Muscle layer of colon (tissue), 2 donors: ENCODE measurements at regions not wholly inside any gene's neighbourhood (a gene's known extent, or its start where the extent isn't known, plus 50 kb on each side); places are given as distances from the start of the nearest gene placed in this dataset.
"Not testable (repeated sequence)": the region's sequence is repeated elsewhere in the genome, so short reads cannot be mapped to it uniquely, and the experiment has no call there.

Experiments
- H3K27ac ChIP-seq: one replicate; pipeline ENCODE4 v1.7.0; 2013; ENCODE audit warnings: low read depth, mild to moderate bottlenecking, low read length, moderate library complexity
- H3K27me3 ChIP-seq, 2 donors: one replicate each; pipeline ENCODE4 v1.7.0; 2013; ENCODE audit warnings: low read length in 2 of 2, mild to moderate bottlenecking in 2 of 2; ENCODE audit not compliant: insufficient read depth in 2 of 2, control insufficient read depth in 1 of 2
- H3K36me3 ChIP-seq: one replicate; pipeline ENCODE4 v1.7.0; 2013; ENCODE audit warnings: mild to moderate bottlenecking, low read length; ENCODE audit not compliant: insufficient read depth
- H3K4me1 ChIP-seq: one replicate; pipeline ENCODE4 v1.7.0; 2013; ENCODE audit warnings: mild to moderate bottlenecking, low read length; ENCODE audit not compliant: insufficient read depth
- H3K4me3 ChIP-seq, 2 donors: one replicate each; pipeline ENCODE4 v1.7.0; 2013; ENCODE audit warnings: low read length in 2 of 2, low read depth in 1 of 2, mild to moderate bottlenecking in 1 of 2, moderate library complexity in 1 of 2
- H3K9ac ChIP-seq: one replicate; pipeline ENCODE4 v1.7.0; 2013; ENCODE audit warnings: low read length
- H3K9me3 ChIP-seq: one replicate; pipeline ENCODE4 v1.7.0; 2013; ENCODE audit warnings: mild to moderate bottlenecking, low read length
- donor health status: abdominal sarcoma.
- donor health status: Adenocarcinoma of cecum.

DNA sequence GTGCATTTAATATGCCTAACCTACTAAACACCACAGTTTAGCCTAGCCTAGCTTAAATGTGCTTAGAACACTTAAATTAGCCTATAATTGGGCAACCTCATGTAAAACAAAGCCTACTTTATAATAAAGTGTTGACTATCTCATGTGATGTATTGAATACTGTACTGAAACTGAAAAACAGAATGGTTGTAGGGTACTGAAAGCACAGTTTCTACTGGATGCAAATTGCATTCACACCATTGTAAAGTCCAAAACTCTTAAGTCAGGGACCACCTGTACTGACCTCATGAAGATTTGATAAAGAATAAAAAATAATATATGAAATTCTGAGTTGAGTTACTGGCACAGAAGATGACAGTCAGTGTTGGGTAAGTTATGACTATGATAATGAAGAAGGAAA lies 625.4 kb upstream of the SOX9 start:
- H3K27ac ChIP-seq, result no peak overlapping the region
- no peaks in the 10 kb centered on the region for H3K36me3 ChIP-seq
- H3K9ac ChIP-seq, result no peak overlapping the region
- no peak overlapping the region for H3K4me3 ChIP-seq
- H3K4me1 ChIP-seq, result no peaks in the 10 kb centered on the region
- H3K27me3 ChIP-seq, result no peaks in the 10 kb centered on the region
- H3K9me3 ChIP-seq, result no peaks in the 10 kb centered on the region

DNA sequence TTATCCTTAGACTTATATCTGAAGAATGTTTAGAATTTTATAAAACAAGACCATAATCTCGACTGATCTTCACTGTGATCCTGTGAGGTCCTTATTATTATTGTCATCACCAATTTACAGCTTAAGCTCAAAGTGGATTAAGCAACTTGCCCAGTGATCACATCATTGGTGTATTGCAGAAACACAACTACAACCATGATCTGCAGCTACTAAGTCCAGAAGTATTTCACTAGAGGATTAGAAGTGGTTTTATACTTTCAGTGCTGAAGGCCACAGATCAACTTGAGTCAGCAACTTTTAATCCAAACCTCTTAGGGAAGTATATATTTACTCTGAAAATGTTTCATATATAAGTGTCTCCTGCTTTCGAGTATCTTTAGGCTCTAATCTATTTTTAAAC lies 624.3 kb upstream of the SOX9 start:
- Histone ChIP-seq H3K4me3 (no peak overlapping the region), H3K4me1 (no peaks in the 10 kb centered on the region), H3K36me3 (no peaks in the 10 kb centered on the region), H3K27me3 (no peaks in the 10 kb centered on the region), H3K9me3 (no peaks in the 10 kb centered on the region), H3K9ac (no peak overlapping the region), H3K27ac (no peak overlapping the region)

DNA sequence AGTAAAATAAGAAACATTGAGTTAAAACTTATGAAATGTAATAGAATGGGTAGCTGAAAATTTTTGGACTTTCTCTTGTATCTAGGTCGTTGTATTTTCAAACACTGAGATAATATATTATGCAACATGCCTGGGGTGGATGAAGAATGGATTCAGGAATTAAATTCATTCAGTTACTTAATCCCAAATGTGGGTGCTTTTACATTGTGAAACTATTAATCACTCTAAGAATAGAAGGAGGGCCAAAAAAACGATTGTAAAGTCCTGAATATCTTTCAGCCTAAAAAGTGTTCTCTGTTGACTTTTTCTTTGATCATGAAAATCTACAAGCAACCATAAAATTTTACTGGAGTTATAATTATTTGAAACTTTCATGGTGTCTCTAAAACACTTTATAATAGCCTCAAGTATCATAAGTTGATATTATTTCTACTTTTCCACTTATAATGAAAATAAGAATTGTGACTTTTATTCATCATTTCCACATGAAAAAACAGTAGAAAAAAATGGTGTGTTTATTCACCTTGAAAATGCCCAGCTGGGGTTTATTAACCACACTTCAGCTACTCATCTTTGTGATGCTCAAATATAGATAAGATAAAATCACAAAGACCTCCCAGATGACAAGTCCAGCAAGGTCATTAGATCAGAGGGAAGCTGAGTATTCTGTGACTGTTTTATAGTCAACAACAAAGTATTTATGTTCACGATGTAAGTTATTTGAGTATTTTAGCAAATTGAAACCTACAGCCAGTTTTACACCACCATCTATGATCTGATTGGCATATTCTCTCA lies 619.9 kb upstream of the SOX9 start:
- H3K36me3 ChIP-seq, result no peaks in the 10 kb centered on the region
- no peak overlapping the region for H3K27ac ChIP-seq
- H3K9ac ChIP-seq, result no peak overlapping the region
- no peaks in the 10 kb centered on the region for H3K9me3 ChIP-seq
- H3K4me1 ChIP-seq, result no peaks in the 10 kb centered on the region
- no peaks in the 10 kb centered on the region for H3K27me3 ChIP-seq
- H3K4me3 ChIP-seq, result no peak overlapping the region

DNA sequence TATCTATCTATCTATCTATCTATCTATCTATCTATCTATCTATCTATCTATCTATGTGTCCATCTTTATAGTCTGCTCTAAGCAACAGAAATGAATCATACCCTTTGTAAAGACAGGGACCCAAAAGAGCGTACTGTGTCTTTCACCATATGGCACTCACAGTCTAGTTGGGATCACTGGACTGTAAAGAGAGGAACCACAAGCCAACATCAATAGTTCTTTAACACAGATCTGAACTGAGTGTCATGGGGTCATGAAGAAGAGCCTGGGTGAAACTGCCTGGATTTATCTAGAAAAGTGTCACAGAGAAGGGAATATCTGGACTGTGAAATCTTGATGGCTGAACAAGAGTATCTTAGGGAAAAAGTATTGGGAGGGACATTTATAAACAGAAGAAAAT lies 619.1 kb upstream of the SOX9 start:
- Histone ChIP-seq H3K9me3 (no peaks in the 10 kb centered on the region), H3K4me3 (no peak overlapping the region), H3K27ac (no peak overlapping the region), H3K4me1 (no peaks in the 10 kb centered on the region), H3K27me3 (no peaks in the 10 kb centered on the region), H3K36me3 (no peaks in the 10 kb centered on the region), H3K9ac (no peak overlapping the region)

DNA sequence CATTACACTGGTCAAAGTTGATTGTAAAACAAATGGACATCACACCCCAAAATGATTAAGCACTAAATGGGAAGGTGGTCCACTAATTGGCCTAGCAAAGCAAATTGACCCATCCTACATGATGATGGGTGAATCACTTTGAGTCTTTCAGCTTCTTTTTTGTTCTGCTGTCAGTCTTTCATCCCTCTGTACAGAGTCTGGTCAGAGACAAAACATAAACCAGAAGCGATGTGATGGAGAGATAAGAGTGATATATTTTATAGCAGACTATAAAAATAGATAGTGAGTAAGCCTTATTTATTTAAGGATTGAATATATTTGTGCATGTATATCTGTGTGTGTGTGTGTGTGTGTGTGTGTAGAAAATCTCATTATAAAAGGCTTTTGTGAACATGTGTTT lies 618.4 kb upstream of the SOX9 start:
- no peak overlapping the region for H3K9ac ChIP-seq
- H3K4me3 ChIP-seq, result no peak overlapping the region
- H3K27ac ChIP-seq, result no peak overlapping the region
- no peaks in the 10 kb centered on the region for H3K36me3 ChIP-seq
- H3K27me3 ChIP-seq, result no peaks in the 10 kb centered on the region
- no peaks in the 10 kb centered on the region for H3K4me1 ChIP-seq
- no peaks in the 10 kb centered on the region for H3K9me3 ChIP-seq

DNA sequence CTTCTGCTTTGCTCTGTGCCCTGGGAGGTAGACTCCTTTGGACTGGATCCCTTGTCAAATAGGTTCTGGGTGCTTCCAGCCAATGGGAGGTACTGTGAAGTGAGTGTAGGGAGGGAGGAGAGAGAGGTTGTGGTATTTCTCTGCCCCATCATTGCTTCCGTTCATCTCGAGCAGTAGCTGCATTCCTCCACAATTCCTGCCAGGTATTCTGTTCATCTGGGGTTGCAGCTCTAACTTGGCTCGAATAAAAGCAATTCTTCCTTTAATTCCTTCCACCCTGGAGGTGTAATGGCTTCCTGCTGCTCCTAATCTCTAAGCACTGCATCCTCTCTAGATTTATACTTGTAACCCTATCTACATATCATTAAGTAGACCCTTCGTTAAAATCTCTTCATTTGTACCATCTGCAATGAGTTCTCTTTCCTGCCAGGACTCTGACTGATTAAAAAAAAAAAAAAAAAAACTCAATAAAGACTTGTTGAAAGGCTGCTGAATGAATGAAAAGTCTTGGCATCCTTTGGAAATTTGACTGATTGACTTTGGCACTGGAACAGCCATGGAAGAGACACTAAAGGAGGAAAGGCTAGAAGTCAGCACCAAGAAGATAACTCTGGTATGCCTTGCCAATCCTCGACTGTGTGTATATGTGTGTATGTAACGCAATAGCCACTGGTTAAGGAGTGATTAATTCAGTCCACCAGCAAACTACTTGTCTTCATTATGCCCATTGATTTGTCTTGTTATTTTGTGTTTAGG lies 616.9 kb upstream of the SOX9 start:
- Histone ChIP-seq H3K36me3 (no peaks in the 10 kb centered on the region), H3K27me3 (no peaks in the 10 kb centered on the region), H3K9me3 (no peaks in the 10 kb centered on the region), H3K4me3 (no peak overlapping the region), H3K9ac (no peak overlapping the region), H3K4me1 (no peaks in the 10 kb centered on the region), H3K27ac (no peak overlapping the region)

DNA sequence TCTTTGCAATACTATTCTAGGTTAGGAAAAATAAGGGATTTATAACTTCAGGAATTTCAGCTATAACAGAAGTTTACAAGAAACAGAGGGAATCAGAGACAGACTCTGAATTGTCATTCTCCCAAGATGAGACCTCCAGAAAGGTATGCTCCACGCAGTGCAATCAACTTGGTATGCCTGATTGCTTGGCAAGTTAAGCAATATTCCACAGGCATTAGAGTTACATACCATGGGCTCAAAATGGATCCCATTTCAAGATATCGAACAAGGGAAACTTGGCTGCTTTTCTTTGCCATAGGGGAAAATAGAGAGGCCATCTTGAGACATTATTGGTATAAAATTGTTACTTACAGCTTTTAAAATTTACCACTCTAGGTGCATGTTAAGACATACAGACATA lies 615.6 kb upstream of the SOX9 start:
- Histone ChIP-seq H3K9me3 (no peaks in the 10 kb centered on the region), H3K4me1 (no peaks in the 10 kb centered on the region), H3K36me3 (no peaks in the 10 kb centered on the region), H3K27me3 (no peaks in the 10 kb centered on the region), H3K4me3 (no peak overlapping the region), H3K9ac (no peak overlapping the region), H3K27ac (no peak overlapping the region)

DNA sequence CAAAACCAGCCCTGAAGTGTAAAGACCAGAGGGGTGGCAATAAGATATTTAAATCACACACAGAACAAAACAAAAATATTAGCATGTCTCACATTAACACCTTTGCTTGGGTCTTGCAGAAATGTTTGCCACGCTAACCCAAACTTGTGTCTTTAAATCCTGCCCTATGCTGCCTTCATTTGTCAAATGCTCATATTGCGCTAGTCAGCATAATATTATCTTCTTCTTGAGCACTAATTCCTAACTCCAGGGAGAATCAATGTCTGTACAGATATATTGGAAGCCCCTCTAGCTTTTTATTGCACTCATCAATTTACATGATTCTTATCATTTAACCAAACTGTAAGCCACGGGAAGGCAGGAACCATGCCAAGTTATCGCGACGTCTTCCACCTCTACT lies 614.8 kb upstream of the SOX9 start:
- H3K9me3 ChIP-seq, result no peaks in the 10 kb centered on the region
- no peak overlapping the region for H3K27ac ChIP-seq
- no peak overlapping the region for H3K9ac ChIP-seq
- H3K27me3 ChIP-seq, result no peaks in the 10 kb centered on the region
- H3K4me3 ChIP-seq, result no peak overlapping the region
- no peaks in the 10 kb centered on the region for H3K4me1 ChIP-seq
- H3K36me3 ChIP-seq, result no peaks in the 10 kb centered on the region

DNA sequence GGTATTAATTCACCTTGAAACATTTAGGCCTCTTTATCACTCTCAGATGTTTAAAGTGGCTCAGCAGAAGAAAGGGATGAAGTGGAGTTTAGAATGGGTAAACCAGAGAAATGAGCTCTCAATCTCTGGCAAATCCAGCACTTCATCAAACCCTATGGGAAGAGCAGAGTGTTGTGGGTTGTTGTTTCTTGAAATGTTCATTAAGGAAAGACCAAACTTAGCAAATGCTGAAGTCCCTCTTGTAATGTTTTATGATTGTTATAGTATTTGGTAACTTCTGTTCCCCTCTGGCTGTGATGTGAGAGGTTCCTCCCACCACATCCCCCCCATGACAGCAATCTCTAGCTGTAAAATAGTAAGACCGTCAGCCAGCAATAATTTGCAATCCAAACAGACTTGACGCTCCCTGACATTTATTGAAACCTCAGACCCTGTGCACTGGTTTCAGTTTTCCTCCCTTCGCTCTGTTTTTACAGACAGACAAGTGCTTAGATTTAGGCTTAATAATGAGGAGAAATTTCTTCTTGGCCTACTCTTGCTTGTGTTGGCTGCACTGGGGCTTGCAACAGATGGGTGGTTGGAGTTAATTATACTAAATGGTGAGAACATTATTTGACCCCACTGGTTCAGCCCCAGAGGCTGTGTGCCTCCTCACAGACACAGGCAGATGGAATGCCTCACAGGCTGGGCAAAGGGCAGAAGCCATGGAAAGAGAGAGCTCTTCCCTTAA lies 609.4 kb upstream of the SOX9 start:
- Histone ChIP-seq H3K27me3 (no peaks in the 10 kb centered on the region), H3K4me1 (no peaks in the 10 kb centered on the region), H3K27ac (no peak overlapping the region), H3K4me3 (no peak overlapping the region), H3K9ac (no peak overlapping the region), H3K9me3 (no peaks in the 10 kb centered on the region), H3K36me3 (no peaks in the 10 kb centered on the region)

DNA sequence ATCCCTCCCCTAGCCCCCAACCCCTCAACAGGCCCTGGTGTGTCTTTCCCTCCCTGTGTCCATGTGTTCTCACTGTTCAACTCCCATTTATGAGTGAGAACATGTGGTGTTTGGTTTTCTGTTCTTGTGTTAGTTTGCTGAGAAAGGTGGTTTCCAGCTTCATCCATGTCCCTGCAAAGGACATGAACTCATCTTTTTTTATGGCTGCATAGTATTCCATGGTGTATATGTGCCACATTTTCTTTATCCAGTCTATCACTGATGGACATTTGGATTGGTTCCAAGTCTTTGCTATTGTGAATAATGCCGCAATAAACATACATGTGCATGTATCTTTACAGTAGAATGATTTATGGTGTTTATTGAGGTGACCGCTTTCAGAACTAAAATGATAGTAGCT lies 607.1 kb upstream of the SOX9 start:
- not testable (repeated sequence) for H3K36me3 ChIP-seq, H3K4me3 ChIP-seq, H3K27me3 ChIP-seq, H3K27ac ChIP-seq, H3K9me3 ChIP-seq, H3K9ac ChIP-seq, H3K4me1 ChIP-seq

DNA sequence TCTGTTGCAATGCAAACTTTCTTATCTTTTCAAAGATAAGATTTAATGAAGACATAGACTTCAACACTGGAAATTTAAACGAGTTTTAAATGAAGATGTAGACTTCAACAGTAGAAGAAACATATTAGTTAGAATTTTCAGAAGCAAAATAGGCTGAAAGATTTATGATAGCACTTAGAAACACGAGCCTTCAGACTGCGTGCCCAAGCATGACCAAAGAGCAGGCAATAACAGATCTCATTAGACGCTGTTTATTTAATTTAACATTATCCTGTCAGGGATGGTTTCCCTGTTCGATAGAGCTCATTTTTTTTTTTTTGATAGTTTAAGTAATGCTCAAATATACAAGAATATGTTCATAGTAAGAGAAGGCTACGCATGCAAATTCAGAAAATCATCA lies 604.7 kb upstream of the SOX9 start:
- H3K27me3 ChIP-seq, result no peaks in the 10 kb centered on the region
- no peaks in the 10 kb centered on the region for H3K36me3 ChIP-seq
- no peaks in the 10 kb centered on the region for H3K4me1 ChIP-seq
- no peak overlapping the region for H3K9ac ChIP-seq
- no peak overlapping the region for H3K27ac ChIP-seq
- H3K9me3 ChIP-seq, result no peaks in the 10 kb centered on the region
- no peak overlapping the region for H3K4me3 ChIP-seq
